ENCODE measurements at regions not wholly inside any gene's neighbourhood (a gene's known extent, or its start where the extent isn't known, plus 50 kb on each side); places are given as distances from the start of the nearest gene placed in this dataset.
"Not testable (repeated sequence)": the region's sequence is repeated elsewhere in the genome, so short reads cannot be mapped to it uniquely, and the experiment has no call there.

DNA sequence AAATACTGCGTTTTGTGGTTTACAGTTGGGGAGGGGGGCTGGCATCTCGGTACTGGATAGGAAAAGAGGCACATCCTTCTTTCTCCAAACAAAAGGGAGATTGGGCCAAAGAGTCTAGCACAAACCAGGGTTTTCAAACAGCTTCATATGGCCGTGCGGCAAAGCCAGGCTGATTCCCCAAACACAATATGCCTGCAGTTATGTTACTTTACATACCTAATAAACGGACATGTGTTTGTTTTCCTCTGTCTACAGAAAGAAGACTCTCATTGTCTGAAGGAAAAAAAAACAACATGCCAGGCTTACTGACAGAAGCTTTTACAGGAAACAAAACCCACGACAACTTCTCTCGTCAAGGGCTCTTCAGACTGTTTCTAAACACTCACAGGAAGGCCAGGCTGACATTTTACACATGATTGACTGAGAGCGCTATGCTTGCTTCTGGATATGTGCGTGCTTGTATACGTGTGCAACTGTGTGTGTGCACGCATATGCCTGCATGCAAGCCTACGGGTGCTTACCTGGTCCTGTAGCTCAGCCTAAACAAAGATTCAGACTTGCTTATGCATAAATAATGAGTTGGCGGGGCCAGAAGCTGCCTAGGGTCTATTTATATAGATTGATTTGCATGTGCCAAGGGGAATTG lies 461.0 kb upstream of the C16orf82 start:
- TF ChIP-seq, protein P1, sequence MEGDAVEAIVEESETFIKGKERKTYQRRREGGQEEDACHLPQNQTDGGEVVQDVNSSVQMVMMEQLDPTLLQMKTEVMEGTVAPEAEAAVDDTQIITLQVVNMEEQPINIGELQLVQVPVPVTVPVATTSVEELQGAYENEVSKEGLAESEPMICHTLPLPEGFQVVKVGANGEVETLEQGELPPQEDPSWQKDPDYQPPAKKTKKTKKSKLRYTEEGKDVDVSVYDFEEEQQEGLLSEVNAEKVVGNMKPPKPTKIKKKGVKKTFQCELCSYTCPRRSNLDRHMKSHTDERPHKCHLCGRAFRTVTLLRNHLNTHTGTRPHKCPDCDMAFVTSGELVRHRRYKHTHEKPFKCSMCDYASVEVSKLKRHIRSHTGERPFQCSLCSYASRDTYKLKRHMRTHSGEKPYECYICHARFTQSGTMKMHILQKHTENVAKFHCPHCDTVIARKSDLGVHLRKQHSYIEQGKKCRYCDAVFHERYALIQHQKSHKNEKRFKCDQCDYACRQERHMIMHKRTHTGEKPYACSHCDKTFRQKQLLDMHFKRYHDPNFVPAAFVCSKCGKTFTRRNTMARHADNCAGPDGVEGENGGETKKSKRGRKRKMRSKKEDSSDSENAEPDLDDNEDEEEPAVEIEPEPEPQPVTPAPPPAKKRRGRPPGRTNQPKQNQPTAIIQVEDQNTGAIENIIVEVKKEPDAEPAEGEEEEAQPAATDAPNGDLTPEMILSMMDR (IDR thresholded peaks at IDR 0.05), result no peak
- no peak for ATAC-seq (ENCODE audit: low FRiP score)
- no peak for DNase-seq (ENCODE audit: low spot score)

DNA sequence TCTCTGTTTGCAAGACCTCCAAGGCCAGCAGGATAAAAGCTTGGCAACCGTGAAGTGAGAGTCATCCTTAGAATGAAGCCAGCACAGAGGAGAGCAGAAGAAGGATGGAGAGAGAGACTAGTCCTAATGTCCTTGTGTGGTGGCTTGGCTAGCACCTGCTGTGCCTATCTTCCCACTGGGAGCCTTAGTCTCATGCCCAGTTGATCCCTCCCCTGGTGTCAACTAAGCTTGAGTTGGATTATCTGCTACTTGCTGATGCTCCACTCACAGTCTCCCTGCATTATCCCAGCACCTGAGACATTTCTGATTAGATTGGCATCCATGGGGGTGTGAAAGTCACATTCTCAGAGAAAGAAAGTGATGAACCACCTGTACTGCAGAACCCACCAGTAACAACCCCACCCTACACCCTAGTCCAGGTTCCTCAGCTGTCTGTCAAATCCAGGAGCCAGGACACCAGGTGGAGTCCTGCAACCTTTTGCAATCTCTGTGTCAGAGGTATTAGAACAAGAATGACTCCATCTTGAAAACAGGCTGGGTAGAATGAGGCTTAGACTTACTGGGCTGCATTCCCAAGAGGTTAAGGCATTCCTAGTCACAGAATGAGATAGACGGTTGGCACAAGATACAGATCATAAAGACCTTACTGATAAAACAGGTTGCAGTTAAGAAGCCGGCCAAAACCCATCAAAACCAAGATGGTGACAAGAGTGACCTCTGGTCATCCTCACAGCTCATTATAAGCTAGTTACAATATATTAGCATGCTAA lies 460.2 kb upstream of the C16orf82 start:
- ATAC-seq (ENCODE audit: low FRiP score), result no peak
- DNase-seq (ENCODE audit: low spot score), result no peak
- TF ChIP-seq, protein P1 (IDR thresholded peaks at IDR 0.05), result no peak

DNA sequence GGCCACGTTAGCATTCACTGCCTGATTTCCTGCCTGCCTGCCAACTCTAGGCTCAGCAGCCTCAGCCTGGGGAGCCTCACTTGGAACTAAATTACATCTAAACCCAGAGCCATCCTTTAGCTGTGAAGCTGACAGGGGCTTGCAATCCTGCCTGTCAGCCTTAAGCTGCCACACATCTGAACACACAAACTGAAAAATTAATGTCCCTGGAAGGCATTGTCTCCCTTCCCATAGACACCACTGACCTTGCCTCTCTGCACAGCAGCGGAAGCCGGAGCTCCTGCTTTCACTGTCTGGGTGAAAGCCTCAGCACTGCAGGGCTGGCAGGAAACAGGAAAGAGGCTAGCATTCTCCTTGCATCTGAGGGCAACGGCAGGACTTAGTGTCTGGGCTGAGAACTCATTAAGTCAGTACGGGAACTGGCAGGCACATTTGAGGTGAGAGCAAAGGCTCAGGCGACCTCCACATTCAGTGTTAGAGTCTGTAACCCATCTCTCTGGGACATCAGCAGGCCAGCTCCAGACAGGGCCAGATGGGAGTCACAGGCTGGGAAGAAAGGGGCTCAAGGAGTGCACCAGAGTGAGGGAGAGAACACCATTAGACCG lies 452.4 kb upstream of the C16orf82 start:
- ATAC-seq (ENCODE audit: low FRiP score) (no peak), DNase-seq (ENCODE audit: low spot score) (no peak)
- TF ChIP-seq, protein P1 (IDR thresholded peaks at IDR 0.05), result no peak

DNA sequence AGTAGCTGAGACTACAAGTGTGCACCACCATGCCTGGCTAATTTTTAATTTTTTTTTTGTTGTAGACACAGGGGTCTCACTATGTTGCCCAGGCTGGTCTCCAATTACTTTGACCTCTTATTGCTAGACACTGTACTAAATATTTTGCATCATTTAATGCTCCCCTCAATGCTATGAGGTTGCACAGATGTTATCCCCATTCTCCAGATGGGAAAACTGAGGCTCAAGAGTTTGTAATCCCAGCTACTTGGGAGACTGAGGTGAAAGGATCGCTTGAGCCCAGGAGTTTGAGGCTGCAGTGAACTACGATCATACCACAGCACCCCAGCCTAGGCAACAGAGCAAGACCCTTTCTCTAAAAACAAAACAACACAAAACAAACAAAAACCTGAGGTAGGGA lies 443.3 kb upstream of the C16orf82 start:
- DNase-seq (ENCODE audit: low spot score) (no peak), ATAC-seq (ENCODE audit: low FRiP score) (no peak)
- TF ChIP-seq, protein P1 (IDR thresholded peaks at IDR 0.05), result no peak

DNA sequence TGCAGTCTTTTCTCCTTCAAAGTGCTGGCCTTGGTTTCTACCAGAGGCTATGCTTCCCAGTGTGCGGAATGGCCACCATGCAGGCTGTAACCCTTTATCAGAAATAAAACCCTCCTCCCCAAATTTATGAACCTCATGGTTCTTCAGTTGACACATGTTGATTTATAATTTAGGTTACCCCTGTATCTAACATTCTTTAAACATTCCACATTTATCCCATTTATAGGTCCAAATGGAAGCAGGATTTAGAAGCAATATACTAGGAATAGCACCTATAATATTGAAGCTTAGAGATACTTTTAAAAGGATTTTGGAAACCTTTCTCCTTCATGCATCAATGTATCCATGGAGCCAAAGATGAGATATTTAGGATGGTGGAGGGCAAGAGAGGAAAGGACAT lies 438.8 kb upstream of the C16orf82 start:
- TF ChIP-seq, protein P1 (IDR thresholded peaks at IDR 0.05), result no peak
- no peak for DNase-seq (ENCODE audit: low spot score)
- no peak for ATAC-seq (ENCODE audit: low FRiP score)

DNA sequence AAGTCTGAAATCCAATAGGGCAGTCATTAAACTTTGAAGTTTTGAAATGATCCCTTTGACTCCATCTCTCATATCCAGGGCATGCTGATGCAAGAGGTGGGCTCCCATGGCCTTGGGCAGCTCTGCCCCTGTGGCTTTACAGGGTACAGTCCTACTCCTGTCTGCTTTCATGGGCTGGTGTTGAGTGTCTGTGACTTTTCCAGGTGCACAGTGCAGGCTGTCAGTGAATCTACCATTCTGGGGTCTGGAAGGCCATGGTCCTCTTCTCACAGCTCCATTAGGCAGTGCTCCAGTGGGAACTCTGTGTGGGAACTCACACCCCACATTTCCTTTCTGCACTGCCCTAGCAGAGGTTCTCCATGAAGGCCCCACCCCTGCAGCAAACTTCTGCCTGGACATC lies 435.4 kb upstream of the C16orf82 start:
- not testable (repeated sequence) for ATAC-seq (ENCODE audit: low FRiP score)

DNA sequence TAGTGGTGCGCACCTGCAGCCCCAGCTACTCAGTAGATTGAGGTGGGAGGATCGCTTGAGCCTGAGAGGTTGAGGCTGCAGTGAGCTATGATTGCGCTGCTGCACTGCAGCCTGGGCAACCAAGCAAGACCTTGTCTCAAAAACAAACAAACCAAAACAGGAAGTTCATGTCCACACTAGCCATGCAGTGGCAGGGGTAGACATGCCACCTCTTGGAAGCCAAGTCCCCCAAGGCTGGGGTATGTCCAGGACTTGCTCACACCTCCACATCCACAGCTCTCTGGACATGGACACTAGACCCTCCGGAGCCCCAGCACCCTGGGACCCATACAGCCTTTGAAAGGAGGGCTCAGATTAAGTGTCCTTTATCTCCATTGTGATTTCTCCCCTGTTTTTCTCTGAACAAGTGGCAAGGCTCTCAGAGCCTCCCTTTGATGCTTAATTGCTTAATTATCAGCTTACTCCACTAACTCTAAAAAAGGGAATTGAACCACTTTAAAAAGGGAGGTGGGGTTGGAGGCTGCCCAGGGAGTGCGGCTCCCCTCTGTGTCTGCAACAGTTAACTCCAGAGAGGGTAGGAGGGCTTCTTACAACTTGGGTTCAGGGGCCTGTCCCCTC lies 424.6 kb upstream of the C16orf82 start:
- ATAC-seq (ENCODE audit: low FRiP score), result no peak
- DNase-seq (ENCODE audit: low spot score), result no peak
- TF ChIP-seq, protein P1 (IDR thresholded peaks at IDR 0.05), result no peak

More for the DNA sequence above, 435.4 kb upstream of the C16orf82 start:
- DNase-seq (ENCODE audit: low spot score), result not testable (repeated sequence)

All from omental fat pad (tissue), 3 donors.